ENCODE measurements at regions not wholly inside any gene's neighbourhood (a gene's known extent, or its start where the extent isn't known, plus 50 kb on each side); places are given as distances from the start of the nearest gene placed in this dataset.
A peak's percentile ranks its signal among the peaks of the same experiment; 100 is the strongest.

DNA sequence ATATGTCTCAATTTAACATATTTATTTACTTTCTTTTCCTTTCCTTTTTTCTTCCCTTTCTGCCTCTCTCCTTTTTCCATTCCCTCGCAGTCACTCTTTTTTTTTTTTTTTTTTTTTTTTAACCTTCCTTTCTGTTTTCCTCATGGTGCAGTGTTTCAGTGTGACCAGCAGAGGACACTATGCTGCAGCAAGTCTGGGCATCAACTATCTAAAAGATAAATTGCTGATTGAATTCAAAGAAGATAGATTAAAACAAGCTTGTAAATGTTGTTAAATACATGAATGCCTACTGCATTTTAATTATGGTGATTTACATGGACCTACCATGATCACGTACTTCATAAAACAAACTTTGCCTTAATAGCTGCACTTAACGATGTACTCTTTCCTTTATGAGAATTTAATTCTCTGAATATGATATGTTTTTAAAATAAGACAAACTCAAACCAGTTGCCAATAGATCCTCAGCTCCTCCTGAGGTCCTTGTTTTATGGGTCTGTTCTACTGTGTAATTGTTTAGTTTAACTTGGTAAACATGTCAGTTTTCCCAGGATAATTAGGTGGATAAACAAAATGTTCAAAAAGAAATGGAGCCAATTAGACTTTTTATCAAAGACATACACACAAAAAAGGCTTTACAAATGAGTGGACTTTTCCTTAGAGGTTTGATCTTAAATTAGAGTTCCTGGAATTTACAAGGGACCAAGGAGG, 101.0 kb upstream of the AGR3 start:
- TF ChIP-seq POLR2A (IDR thresholded peaks at IDR 0.05) (no peak), EP300 (IDR thresholded peaks at IDR 0.05) (no peak)
- TF ChIP-seq, protein P1, sequence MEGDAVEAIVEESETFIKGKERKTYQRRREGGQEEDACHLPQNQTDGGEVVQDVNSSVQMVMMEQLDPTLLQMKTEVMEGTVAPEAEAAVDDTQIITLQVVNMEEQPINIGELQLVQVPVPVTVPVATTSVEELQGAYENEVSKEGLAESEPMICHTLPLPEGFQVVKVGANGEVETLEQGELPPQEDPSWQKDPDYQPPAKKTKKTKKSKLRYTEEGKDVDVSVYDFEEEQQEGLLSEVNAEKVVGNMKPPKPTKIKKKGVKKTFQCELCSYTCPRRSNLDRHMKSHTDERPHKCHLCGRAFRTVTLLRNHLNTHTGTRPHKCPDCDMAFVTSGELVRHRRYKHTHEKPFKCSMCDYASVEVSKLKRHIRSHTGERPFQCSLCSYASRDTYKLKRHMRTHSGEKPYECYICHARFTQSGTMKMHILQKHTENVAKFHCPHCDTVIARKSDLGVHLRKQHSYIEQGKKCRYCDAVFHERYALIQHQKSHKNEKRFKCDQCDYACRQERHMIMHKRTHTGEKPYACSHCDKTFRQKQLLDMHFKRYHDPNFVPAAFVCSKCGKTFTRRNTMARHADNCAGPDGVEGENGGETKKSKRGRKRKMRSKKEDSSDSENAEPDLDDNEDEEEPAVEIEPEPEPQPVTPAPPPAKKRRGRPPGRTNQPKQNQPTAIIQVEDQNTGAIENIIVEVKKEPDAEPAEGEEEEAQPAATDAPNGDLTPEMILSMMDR (IDR thresholded peaks at IDR 0.05): peak; percentile 56 to 79 (median 78)
- Histone ChIP-seq H3K27ac (no peak overlapping the region), H3K36me3 (no peaks in the 10 kb centered on the region), H3K4me3 (no peak overlapping the region), H3K9me3 (no peaks in the 10 kb centered on the region), H3K4me1 (ENCODE audit: insufficient read depth) (no peaks in the 10 kb centered on the region), H3K27me3 (no peaks in the 10 kb centered on the region)
- WGBS, 3 donors: 9 to 16% (median 9%) methylated on average over 3 of the region's 3 CpGs
- peak in 1 of 5 donors; percentile 23 for DNase-seq
- intact Hi-C loops (cut with DNase I): loop anchor here in 2 of 4 donors (10.0 kb wide), 1 partner anchor 662 kb away; no protein-coding TSS in a partner anchor

DNA sequence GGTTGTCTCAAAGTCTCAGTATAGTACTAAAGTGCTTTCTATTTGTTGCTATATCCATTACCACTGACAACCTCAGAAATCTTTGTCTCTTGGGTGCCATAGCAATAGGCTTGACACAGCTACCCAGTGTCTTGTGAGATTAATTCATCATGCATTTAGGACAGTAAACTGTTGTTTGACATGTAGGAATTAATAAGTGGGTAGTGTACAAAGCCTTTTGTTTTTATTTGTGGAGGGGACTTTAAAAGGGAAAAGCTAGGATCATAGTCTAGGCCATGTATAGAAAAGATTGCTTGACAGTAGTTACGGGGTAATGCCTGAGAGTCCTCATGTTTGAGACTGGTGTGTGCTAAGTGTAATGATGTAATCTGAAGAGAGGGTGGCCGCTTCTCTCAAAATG, 102.6 kb upstream of the AGR3 start:
- TF ChIP-seq, protein P1 (IDR thresholded peaks at IDR 0.05): no peak
- TF ChIP-seq EP300 (IDR thresholded peaks at IDR 0.05): no peak
- no peak overlapping the region for H3K4me3 ChIP-seq
- no peak for DNase-seq
- intact Hi-C loops (cut with DNase I): loop anchor here in 2 of 4 donors (10.0 kb wide), 1 partner anchor 660 kb away; no protein-coding TSS in a partner anchor
- 95 to 97% (median 97%) methylated on average over 2 of the region's 2 CpGs for WGBS, 3 donors
- no peaks in the 10 kb centered on the region for H3K4me1 ChIP-seq (ENCODE audit: insufficient read depth)
- no peak overlapping the region for H3K27ac ChIP-seq
- H3K9me3 ChIP-seq: no peaks in the 10 kb centered on the region
- H3K27me3 ChIP-seq: no peaks in the 10 kb centered on the region
- H3K36me3 ChIP-seq: no peaks in the 10 kb centered on the region

DNA sequence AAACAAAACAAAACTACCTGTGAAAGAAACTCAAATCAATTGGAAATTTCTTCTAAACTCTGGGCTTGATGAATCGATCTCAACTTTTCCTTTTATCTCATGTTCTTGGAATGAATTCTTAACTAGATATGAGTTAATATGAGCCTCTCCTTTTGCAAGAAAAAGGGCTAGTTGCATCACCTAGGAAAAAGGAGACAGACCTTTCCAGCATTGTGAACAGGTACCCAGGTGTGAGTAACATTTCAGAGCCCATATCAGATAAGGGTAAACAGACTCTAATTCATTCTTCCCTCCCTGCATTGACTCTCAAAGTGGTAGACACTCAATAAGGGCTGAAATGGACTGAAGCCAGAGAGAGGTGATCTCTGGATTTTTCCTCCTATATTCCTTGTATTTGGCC, 103.8 kb upstream of the AGR3 start:
- WGBS, 3 donors: 68 to 82% (median 74%) methylated on average over 1 of the region's 1 CpG
- H3K4me3 ChIP-seq: no peak overlapping the region
- H3K4me1 ChIP-seq (ENCODE audit: insufficient read depth): no peaks in the 10 kb centered on the region
- no peaks in the 10 kb centered on the region for H3K9me3 ChIP-seq
- no peak for DNase-seq
- intact Hi-C loops (cut with DNase I): loop anchor here in 2 of 4 donors (10.0 kb wide), 1 partner anchor 659 kb away; no protein-coding TSS in a partner anchor
- H3K27me3 ChIP-seq: no peaks in the 10 kb centered on the region
- TF ChIP-seq, protein P1 (IDR thresholded peaks at IDR 0.05): no peak
- TF ChIP-seq POLR2A (IDR thresholded peaks at IDR 0.05) (no peak), EP300 (IDR thresholded peaks at IDR 0.05) (no peak)
- H3K36me3 ChIP-seq: no peaks in the 10 kb centered on the region
- no peak overlapping the region for H3K27ac ChIP-seq

DNA sequence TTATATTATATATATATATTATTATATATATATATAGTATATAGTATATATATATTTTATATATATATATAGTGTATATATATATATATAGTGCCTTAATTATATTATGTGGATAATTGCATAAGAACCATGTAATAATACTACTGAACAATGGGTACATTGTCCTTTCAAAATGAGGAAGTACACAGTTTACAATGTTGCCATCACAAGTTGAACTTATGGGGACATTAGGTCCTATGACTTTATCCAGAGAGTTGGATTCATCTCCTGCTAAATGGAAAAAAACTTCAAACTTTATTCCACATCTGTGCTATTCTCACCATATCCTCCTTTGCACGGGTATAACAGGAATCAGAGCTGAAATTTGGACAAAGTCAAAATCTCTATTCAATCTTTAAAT, 105.0 kb upstream of the AGR3 start:
- no peaks in the 10 kb centered on the region for H3K36me3 ChIP-seq
- no peaks in the 10 kb centered on the region for H3K27me3 ChIP-seq
- H3K9me3 ChIP-seq: no peaks in the 10 kb centered on the region
- no peak for TF ChIP-seq POLR2A (IDR thresholded peaks at IDR 0.05)
- TF ChIP-seq, protein P1 (IDR thresholded peaks at IDR 0.05): no peak
- TF ChIP-seq EP300 (IDR thresholded peaks at IDR 0.05): no peak
- intact Hi-C loops (cut with DNase I): loop anchor here in 2 of 4 donors (10.0 kb wide), 1 partner anchor 658 kb away; no protein-coding TSS in a partner anchor
- WGBS, 3 donors: 92 to 97% (median 92%) methylated on average over 1 of the region's 1 CpG
- no peak overlapping the region for H3K4me3 ChIP-seq
- DNase-seq: no peak
- no peak overlapping the region for H3K27ac ChIP-seq
- no peaks in the 10 kb centered on the region for H3K4me1 ChIP-seq (ENCODE audit: insufficient read depth)
